Jurkat, Clone E6-1 (cell line): ENCODE measurements at regions not wholly inside any gene's neighbourhood (a gene's known extent, or its start where the extent isn't known, plus 50 kb on each side); places are given as distances from the start of the nearest gene placed in this dataset.
"Not testable (repeated sequence)": the region's sequence is repeated elsewhere in the genome, so short reads cannot be mapped to it uniquely, and the experiment has no call there.

Experiments used
- DNase-seq: peaks from one replicate; pipeline ENCODE4 v3.0.0-alpha.2; 2011; ENCODE audit warnings: low read depth, low spot score
- H3K4me3 ChIP-seq: 2 replicates; pipeline ENCODE4 v1.5.1; 2011; ENCODE audit warnings: mild to moderate bottlenecking, low read length, control low read depth, moderate library complexity

GRCh38 chr2:167814881-167815718, 432.3 kb downstream of the STK39 start:
- DNase-seq, result no peak
- no peak overlapping the region for H3K4me3 ChIP-seq

GRCh38 chr2:167814482-167814880, 432.9 kb downstream of the STK39 start:
- not testable (repeated sequence) for H3K4me3 ChIP-seq, DNase-seq

- DNase-seq, result not testable (repeated sequence)
Observed at GRCh38 chr2:167809799-167810198, 437.6 kb downstream of the STK39 start.

DNA sequence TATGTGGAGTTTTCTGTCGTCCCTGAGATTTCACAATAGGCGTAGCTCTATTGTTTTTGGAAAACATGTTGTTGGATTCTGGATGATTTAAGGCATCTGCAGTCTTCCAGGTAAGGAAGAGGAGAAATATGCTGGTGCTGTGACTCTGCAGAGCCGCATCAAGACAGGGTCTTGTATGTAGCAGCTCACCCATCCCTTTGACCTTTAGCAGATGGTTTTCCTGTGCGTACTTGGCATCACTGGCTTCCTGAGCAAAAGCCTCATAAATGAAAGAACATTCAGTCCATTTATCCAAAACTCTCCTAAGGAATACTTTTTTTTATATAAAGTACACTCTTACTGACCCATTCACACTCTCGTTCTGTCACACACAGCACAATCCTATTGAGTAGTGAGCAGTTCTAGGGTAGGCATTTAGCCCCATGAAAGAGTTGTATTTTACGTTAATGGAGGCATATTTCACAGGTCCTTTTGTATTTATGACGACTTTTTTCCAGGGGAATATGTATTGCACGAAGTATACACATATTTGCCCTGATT, 443.9 kb downstream of the STK39 start:
- no peak for DNase-seq
- no peak overlapping the region for H3K4me3 ChIP-seq

More at GRCh38 chr2:167809799-167810198, 437.6 kb downstream of the STK39 start:
- not testable (repeated sequence) for H3K4me3 ChIP-seq

DNA sequence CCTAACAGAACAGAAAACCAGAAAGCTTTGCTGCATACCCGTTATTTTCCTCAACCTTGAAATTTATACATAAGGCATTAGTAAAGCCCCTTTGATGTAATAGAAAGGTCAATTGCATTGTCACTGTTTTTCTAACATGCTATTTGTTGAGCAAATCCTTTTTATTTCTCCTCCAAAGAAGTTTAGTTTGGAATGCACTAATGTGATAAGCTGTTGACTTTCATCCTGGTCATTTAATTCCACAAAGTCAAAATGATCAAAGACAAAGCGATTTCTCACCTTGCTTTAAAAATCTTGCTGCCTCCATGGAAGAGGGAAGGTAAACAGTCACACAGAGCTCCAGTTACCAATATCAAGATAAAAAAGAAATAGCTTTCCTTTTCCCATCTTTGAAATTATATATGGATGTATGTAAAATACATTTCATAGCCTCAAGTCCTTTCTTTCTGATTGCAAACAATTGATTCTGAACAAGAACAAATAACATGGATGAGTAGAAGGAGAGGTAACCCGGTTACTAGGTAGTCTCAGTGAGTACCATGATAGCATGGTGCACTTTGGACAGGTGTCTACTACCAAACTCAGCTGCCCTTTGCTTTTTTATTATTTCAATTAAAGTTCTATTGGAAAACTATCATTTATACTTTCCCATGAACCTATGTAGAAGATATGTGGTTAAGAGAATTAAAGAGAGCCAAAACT, 452.7 kb downstream of the STK39 start:
- DNase-seq, result no peak
- no peak overlapping the region for H3K4me3 ChIP-seq

GRCh38 chr2:167793725-167794124, 453.7 kb downstream of the STK39 start:
- no peak overlapping the region for H3K4me3 ChIP-seq
- no peak for DNase-seq

- no peak overlapping the region for H3K4me3 ChIP-seq
- no peak for DNase-seq
Observed at GRCh38 chr2:167792126-167792525, 455.3 kb downstream of the STK39 start.

DNA sequence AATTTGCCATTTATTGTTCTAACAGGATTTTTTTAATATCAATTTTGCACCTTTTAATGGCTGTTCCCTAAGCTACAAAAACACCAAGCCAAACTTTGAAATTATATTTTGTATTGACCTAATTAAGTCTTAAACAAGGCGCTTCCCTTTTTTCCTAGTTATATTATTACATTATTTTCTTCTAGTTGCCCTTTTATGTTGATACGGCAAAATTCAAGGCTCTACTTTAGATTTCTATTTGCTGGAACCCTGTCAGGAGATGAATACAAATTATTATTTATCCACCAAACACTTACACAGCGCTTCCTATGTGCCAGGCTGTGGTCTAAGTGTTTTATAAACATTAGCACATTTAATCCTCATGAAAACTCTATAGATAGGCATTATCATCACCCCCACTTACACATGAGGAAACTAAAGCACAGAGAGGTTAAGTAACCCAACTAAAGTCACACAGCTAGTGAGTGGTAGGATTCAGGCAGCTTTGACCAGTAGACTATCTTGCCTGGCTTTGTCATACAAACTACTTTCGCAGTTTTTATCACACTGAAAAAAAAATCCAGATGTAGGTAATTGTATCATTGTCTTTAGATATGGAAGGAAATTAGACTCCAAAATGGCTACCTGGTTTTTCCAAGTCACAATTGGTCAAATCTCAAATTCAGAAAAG, 456.5 kb downstream of the STK39 start:
- DNase-seq, result no peak

DNA sequence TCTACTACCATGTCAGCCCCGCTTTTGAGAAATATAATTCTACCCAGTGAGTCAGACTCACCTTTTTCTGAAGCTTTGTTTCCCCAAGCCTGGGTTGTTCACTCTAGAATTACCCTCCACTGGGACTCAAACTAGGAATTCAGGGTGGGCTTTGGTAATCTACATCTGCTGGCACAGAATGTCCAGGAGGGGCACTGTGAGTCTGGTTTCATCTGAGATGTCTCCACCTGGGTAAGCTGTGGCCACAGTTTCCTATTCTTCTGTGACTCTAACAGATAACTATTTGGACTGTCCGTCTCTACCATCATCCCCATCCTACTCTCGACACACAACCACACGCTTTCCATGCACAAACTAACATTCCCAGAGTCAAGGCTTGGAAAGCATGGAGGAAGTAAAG, 457.2 kb downstream of the STK39 start:
- H3K4me3 ChIP-seq, result no peak overlapping the region
- no peak for DNase-seq

More for the DNA sequence above, 456.5 kb downstream of the STK39 start:
- no peak overlapping the region for H3K4me3 ChIP-seq

DNA sequence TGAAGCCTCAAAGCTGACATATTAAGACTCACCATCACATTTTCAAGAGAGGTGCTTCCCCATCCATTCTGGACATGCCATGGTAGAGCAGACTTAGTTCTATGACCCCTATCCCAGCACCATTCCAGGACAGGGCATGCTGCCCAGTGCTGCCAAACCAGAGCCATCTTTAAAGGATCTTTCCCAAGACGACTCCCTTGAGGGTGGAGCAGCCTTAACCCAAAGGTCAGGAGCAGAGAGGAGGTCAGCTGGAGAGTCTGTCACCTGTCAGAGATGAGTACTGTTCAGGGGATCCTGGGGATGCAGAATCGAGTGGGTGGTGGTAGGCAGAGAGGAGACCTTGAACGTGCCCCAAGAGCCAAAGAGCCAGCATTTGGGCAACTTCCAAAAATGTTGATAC, 459.8 kb downstream of the STK39 start:
- no peak for DNase-seq
- H3K4me3 ChIP-seq, result no peak overlapping the region

DNA sequence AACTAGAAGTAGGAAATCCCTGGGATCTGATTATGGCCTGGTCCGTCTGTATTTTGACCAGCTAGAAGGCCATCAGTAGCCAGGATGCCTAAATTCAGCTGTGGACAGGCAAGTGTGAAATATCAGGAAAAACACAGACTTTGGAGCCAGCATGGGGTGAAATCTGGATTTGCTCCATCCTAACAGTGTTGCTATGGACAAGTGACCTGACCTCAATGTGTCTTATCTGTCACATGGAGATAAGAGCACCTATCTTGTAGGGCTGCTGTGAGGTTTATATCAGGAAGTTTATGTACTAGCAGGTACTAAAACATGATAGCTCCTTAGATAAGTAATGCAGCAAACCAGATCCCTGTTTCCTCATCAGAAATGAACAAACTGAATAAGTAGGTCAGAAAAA, 460.4 kb downstream of the STK39 start:
- DNase-seq, result no peak
- H3K4me3 ChIP-seq, result no peak overlapping the region

DNA sequence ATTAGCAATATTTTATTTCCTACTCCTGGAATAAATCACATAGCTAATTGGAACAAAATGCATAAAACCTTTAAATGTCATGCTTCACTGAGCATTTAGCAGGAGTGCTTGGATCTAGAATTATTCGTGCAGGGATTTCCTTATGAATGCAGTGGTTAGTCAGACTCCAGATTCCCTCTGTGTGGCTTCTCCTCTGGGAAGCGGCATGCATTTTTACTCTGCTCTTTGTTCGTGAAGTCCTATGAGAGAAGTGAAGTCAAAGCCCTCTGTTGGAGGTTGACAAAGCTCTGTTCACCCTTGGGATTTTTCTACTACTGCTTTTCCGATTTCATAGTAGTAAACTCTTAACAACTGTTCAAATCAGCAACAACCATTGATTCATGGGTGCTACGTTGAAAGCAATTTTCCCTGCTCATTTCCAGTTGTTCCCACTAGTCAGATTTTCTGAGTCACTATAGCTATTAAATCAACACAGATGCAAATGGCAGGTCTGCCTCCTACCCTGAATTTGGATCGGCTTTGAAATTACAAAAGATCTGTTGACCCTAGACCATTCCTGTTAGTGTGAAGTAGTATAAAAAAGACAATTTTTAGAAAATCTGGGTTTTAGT, 461.7 kb downstream of the STK39 start:
- DNase-seq, result no peak

GRCh38 chr2:167784084-167784425, 463.3 kb downstream of the STK39 start:
- no peak overlapping the region for H3K4me3 ChIP-seq
- DNase-seq, result no peak

More for the DNA sequence above, 461.7 kb downstream of the STK39 start:
- no peak overlapping the region for H3K4me3 ChIP-seq

DNA sequence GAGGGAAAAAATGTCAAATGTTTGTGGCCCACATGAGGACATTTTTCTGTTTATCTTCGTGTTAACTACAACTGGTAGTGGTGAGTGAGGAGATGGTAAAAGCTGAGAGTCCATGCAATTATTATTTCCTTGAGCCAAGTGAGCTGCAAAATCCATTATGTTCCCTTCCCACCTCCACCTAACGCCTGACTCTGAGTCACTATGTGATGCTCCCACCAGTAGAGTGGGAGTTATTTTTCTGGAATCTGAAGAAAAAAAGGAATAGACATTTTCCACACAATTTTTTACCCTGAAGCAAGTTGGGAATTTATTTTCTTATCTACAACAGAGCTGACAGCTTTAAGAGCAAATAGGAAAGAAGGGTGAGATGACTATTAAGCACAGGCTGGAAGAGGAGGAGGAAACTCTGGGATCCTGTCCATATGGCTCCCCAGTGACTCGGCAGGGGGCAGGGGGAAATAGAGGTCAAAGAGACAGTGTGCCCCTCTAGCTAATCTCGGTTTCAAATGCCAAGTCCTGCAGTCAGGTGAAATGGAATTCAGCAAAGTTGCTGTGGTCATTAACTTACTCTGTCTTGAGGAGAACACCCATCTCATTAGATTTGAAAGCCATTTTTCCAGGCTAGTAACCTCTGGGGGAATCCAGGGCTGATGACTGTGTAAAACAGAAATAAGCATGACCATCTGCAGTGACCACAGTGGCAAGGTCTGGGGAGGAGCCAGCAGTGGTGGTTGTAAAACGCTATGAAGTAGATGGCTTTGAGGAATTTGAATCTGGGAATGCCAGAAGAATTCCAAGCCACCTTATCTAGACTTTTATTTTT, 463.9 kb downstream of the STK39 start:
- no peak overlapping the region for H3K4me3 ChIP-seq
- DNase-seq, result no peak

- not testable (repeated sequence) for DNase-seq, H3K4me3 ChIP-seq
Observed at GRCh38 chr2:167781629-167782028, 465.8 kb downstream of the STK39 start.

- H3K4me3 ChIP-seq, result no peak overlapping the region
- DNase-seq, result no peak
Observed at GRCh38 chr2:167776359-167776758, 471.0 kb downstream of the STK39 start.

DNA sequence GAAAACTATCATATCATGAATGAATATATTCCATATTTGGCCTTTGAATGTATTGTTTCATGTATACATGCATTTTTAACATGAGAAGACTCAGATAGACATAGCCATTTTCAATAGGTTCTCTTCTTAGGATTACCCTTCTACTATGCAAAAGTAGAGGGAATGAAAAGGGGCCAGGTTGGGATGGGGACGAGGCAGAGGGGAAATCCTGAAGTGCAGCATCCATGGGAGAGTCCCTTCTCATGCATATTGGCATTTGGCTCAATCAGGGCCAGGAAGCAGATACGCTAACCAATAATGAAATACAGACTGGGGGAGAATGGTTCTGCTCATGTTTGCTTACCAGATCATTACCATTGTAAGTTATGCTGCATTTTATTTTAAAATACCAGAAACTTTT, 475.8 kb downstream of the STK39 start:
- DNase-seq, result no peak
- no peak overlapping the region for H3K4me3 ChIP-seq

GRCh38 chr2:167769020-167769419, 478.4 kb downstream of the STK39 start:
- DNase-seq, result no peak
- H3K4me3 ChIP-seq, result no peak overlapping the region

DNA sequence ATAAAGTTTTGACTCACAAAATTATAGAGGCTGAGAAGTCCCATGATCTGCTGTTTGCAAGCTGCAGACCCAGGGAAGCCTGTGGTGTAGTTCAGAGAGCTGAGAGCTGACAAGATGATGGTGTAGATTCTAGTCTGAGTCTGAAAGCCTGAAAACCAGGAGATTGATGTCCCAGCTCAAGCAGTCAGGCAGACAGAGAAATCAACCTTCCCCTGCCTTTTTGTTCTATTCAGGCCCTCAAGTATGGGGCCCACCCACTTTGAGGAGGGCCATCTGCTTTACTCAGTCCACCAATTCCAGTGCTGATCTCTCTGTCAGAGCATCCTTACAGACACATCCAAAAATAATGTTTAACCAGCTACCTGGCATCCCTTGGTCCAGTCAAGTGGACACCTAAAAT, 479.6 kb downstream of the STK39 start:
- H3K4me3 ChIP-seq, result no peak overlapping the region
- no peak for DNase-seq
